NCI-H524 (cell line): ENCODE measurements at regions not wholly inside any gene's neighbourhood (a gene's known extent, or its start where the extent isn't known, plus 50 kb on each side); places are given as distances from the start of the nearest gene placed in this dataset.
"Not testable (repeated sequence)": the region's sequence is repeated elsewhere in the genome, so short reads cannot be mapped to it uniquely, and the experiment has no call there.

Experiments
- DNase-seq, 2 experiments: peaks; one replicate each; lab custom pipeline; 2025; lab: John Stamatoyannopoulos, UW

DNA sequence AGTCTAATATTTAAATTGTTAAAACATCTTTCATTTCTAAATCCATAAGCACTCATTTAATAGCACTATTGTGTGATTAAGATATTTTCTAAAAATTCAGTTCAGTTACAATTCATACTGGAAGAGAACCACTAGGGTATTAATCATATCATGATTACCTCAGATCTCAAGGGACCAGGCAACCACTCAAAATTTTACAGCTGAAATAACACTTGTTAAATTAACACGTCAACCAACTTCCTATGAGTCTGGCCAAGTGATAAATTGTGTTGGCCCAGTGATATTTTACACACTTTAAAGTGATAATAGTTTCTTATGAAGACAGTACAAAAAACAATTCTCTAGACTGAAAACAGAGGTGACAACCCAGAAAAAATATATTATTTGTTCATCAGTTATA is 869.0 kb upstream of the ADGRB3 start:
- DNase-seq = no peak

DNA sequence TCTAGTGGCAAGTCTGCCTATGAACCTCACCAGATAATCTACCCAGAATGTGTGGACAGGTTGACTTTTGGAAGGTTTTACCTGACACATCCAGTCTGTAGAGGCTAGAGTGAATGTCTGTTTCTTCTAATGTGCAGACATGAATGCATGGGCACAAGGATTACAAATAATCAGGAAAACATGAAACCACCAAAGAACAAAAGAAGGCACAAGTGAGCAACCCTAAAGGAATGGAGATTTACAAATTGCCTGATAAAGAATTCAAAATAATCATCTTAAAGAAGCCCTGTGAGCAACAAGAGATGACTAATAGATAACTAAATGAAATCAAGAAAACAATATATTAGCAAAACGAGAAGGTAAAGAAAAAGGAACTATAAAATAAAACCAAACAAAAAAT is 876.1 kb upstream of the ADGRB3 start:
- DNase-seq = no peak

DNA sequence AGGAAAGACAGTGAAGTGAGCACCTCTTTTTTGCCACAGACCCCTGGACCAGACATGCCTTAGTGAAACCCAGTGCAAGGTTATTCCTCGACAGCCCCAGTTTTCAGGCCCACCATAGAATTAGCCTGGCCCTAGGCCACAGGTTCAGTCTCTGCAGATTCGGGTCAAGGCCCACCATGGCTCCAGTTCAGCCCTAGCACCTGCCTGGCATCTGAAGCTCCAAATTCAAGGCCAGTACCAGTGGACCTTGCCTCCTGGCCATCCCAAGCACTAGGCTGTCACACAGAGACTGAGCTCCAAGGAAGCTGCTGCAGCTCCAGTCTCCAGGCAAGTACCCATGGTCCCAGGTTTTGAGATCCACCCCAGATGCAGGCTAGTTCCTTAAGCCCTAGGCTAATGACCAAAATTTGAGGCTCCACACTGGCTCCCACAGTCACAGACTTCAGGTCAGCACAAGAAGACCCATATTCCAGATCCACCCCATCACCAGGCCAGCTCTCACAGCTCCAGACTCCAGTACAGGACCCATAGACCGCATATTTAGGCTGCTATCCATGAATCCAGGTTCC is 877.5 kb upstream of the ADGRB3 start:
- DNase-seq = no peak

- peak in 1 of 2 experiments; percentile 19 for DNase-seq
Observed at GRCh38 chr6:67748521-67748920, 886.6 kb upstream of the ADGRB3 start.

DNA sequence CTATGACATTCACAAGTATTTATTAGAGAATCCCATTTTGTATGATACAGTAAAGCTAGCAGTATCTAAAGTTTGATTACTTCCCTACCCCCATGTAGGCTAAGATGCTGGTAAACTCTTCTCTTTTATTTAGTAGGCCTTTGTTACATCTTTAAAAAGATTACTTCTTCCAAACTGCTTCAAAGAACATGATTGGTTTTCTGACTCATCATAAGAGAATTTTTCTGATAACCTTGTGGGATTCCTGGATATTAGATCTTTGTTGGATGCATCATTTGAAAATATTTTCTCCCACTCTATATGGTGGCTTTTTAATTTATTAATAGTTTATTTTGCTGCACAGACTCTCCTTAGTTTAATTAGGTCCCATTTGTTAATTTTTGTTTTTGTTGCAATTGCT is 898.3 kb upstream of the ADGRB3 start:
- no peak for DNase-seq

DNA sequence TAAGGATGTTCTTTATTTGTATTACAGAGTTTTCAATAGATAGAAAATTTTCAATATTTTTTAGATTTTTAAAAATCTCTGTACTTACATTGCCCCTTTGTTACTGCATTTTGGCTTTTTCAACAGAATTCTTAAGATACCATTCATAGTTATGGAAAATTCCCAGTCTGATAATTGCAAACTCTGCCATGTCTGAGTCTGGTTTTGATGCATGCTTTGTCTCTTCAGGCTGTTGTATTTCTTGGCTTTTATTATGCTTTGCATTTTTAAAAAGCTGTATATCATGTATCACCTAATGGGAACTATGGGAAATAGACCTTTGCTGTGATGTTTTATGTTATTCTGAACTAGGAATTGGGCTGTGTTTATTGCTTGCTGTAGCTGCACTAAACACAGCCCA is 898.9 kb upstream of the ADGRB3 start:
- DNase-seq = no peak

GRCh38 chr6:67735623-67736022 is 899.5 kb upstream of the ADGRB3 start:
- DNase-seq = no peak

GRCh38 chr6:67722861-67723261 is 912.2 kb upstream of the ADGRB3 start:
- DNase-seq = no peak

GRCh38 chr6:67717281-67717680 is 917.8 kb upstream of the ADGRB3 start:
- no peak for DNase-seq

- DNase-seq = no peak
Observed at GRCh38 chr6:67706388-67706787, 928.7 kb upstream of the ADGRB3 start.

DNA sequence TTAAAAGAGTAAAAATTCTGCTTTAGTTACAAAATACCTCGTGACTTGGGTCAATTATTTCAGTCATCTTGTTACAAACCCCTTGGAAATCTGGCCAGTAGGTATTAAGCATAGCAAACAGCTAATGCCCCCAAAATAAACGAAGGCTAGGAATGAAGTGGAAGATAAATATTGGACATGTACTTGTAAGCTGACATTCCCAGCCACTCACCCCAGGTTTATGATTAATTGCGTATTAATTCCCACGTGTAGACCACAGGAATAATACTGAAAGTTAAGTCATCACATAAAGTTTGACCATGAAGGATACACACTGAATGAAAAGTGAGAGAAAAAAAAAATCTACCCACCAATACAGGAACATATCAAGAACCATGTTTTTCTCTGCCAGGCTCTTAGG is 936.5 kb upstream of the ADGRB3 start:
- DNase-seq = no peak

GRCh38 chr6:67694127-67694526 is 941.0 kb upstream of the ADGRB3 start:
- peak in 1 of 2 experiments; percentile 4 for DNase-seq

- no peak for DNase-seq
Observed at GRCh38 chr6:67689329-67689728, 945.8 kb upstream of the ADGRB3 start.

GRCh38 chr6:67687396-67687795 is 947.7 kb upstream of the ADGRB3 start:
- DNase-seq = no peak

DNA sequence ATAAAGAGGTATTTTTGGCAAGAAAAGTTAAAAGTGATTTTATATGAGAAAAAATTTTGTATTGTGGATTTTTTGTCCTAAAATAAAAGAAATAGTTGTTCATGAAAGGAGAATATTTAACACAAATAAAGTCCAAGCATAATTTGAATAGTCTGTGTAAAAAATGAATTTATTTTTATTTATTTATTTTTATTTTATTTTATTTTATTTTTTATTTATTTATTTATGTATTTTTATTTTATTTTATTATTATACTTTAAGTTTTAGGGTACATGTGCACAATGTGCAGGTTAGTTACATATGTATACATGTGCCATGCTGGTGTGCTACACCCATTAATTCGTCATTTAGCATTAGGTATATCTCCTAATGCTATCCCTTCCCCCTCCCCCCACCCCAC is 948.9 kb upstream of the ADGRB3 start:
- DNase-seq = not testable (repeated sequence)

DNA sequence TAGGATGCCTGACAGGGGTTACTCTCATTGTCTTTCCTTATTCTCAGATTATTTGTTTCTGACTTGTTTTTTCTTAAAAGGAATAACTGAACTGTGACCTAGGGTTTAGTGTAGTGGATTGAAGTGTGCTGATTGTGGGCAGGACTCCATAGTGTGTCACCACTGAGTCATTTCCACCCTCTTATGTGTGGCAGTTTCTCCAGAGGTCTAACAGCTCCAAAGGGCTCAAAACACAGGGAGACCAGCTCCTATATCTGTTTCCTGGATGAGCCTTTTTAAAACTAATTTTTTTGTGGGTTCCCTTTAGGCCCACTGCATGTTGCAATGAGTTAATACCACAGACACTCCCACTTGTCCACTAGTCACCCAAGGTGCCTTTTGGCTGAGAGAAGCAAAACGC is 951.1 kb upstream of the ADGRB3 start:
- no peak for DNase-seq

- DNase-seq = no peak
Observed at GRCh38 chr6:67680297-67680932, 954.7 kb upstream of the ADGRB3 start.

DNA sequence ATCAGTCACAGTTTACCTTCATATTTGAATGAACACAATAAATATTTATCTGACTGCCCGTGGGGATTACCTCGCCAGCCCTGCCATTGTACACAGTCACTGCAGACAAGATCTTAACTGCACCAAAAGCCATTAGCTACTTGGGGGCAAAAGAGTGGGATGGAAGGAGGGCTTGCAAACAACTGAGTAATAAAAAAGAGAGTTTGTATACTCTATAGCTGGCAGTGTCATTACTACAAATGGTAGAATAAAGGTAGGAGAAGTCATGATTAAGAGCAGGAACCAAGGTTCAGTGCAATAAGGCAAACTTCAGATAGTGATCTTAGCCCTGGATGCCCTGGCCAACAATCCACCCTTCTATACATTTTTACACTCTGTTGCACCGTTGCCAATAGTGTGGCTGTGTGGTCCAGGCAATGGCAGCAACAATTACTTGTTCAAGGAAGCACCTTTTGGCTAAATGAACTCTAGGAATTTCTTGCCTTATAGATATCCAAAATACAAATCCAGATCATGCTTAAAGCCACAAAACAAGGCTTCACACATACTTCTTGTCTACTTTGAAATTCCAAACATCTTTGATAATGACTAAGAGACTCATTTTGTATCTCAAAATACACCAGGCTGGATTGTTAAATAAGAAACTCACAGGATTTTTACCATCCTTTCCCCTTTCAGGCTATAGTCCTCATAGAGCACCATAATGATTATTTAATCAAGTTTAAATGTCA is 955.4 kb upstream of the ADGRB3 start:
- DNase-seq = no peak

DNA sequence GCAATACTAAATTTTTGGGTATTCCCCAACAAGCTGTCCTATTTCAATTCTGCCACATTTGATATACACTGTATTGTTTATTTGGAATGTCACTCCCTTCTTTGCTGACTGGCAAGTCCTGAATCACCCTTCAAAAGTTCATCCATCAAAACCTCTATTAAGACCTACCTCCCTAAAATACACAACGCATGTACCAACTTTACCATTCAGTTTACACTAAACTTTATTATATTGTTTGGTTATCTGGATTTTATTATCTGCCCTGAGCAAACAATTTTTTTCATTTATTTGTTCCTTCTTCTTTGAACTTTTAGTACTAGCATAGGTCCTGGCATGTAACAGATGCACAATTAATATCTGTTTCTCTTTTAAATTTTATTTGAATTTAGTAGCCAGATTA is 958.2 kb upstream of the ADGRB3 start:
- no peak for DNase-seq

GRCh38 chr6:67667637-67668422 is 967.3 kb upstream of the ADGRB3 start:
- DNase-seq = no peak

GRCh38 chr6:67666177-67666964 is 968.7 kb upstream of the ADGRB3 start:
- no peak for DNase-seq

- DNase-seq = no peak
Observed at GRCh38 chr6:67664942-67665341, 970.1 kb upstream of the ADGRB3 start.
